DND-41 (cell line): ENCODE measurements at regions not wholly inside any gene's neighbourhood (a gene's known extent, or its start where the extent isn't known, plus 50 kb on each side); places are given as distances from the start of the nearest gene placed in this dataset.

Source experiments
- CTCF ChIP-seq: IDR thresholded peaks from 2 replicates; pipeline ENCODE4 v1.5.1; 2012; ENCODE audit warnings: borderline replicate concordance, low read length, moderate library complexity, mild to moderate bottlenecking; ENCODE audit not compliant: poor library complexity, severe bottlenecking; ENCODE audit errors: extremely low read depth
- EZH2 ChIP-seq: IDR thresholded peaks from 3 replicates; pipeline ENCODE4 v1.6.1; 2012; ENCODE audit warnings: borderline replicate concordance, low read depth, mild to moderate bottlenecking, moderate library complexity, low read length, inconsistent platforms; ENCODE audit not compliant: severe bottlenecking

GRCh38 chr7:127512663-127513062 is 72.7 kb downstream of the GCC1 start:
- TF ChIP-seq CTCF (no peak), EZH2 (no peak)
